GM21737 (cell line): ENCODE measurements at regions not wholly inside any gene's neighbourhood (a gene's known extent, or its start where the extent isn't known, plus 50 kb on each side); places are given as distances from the start of the nearest gene placed in this dataset.
"Not testable (repeated sequence)": the region's sequence is repeated elsewhere in the genome, so short reads cannot be mapped to it uniquely, and the experiment has no call there.

Experiments
- ATAC-seq: cut with Tn5 transposase; IDR thresholded peaks from one replicate; pipeline ENCODE4 v1.9.1; 2021; ENCODE audit warnings: mild to moderate bottlenecking, moderate library complexity; ENCODE audit not compliant: unreplicated experiment

GRCh38 chr15:100764778-100765466 is 114.7 kb upstream of the ALDH1A3 start:
- ATAC-seq = no peak

- no peak for ATAC-seq
Observed at GRCh38 chr15:100765467-100766241, 114.0 kb upstream of the ALDH1A3 start.

- no peak for ATAC-seq
Observed at GRCh38 chr15:100766243-100767000, 113.2 kb upstream of the ALDH1A3 start.

- ATAC-seq = no peak
Observed at GRCh38 chr15:100767001-100767825, 112.4 kb upstream of the ALDH1A3 start.

GRCh38 chr15:100768501-100768931 is 111.1 kb upstream of the ALDH1A3 start:
- ATAC-seq = no peak

GRCh38 chr15:100769043-100769974 is 110.3 kb upstream of the ALDH1A3 start:
- ATAC-seq = no peak

GRCh38 chr15:100769975-100770340 is 109.7 kb upstream of the ALDH1A3 start:
- no peak for ATAC-seq

GRCh38 chr15:100770661-100771584 is 108.7 kb upstream of the ALDH1A3 start:
- ATAC-seq = no peak

GRCh38 chr15:100771746-100772145 is 107.9 kb upstream of the ALDH1A3 start:
- ATAC-seq = no peak

- no peak for ATAC-seq
Observed at GRCh38 chr15:100772478-100772877, 107.2 kb upstream of the ALDH1A3 start.

GRCh38 chr15:100772892-100773520 is 106.6 kb upstream of the ALDH1A3 start:
- no peak for ATAC-seq

GRCh38 chr15:100774044-100774443 is 105.6 kb upstream of the ALDH1A3 start:
- not testable (repeated sequence) for ATAC-seq

- ATAC-seq = no peak
Observed at GRCh38 chr15:100775581-100776185, 103.9 kb upstream of the ALDH1A3 start.

- no peak for ATAC-seq
Observed at GRCh38 chr15:100777821-100778220, 101.8 kb upstream of the ALDH1A3 start.

- no peak for ATAC-seq
Observed at GRCh38 chr15:100778831-100779288, 100.8 kb upstream of the ALDH1A3 start.

- no peak for ATAC-seq
Observed at GRCh38 chr15:100779331-100780207, 100.1 kb upstream of the ALDH1A3 start.
